ENCODE measurements at regions not wholly inside any gene's neighbourhood (a gene's known extent, or its start where the extent isn't known, plus 50 kb on each side); places are given as distances from the start of the nearest gene placed in this dataset.

DNA sequence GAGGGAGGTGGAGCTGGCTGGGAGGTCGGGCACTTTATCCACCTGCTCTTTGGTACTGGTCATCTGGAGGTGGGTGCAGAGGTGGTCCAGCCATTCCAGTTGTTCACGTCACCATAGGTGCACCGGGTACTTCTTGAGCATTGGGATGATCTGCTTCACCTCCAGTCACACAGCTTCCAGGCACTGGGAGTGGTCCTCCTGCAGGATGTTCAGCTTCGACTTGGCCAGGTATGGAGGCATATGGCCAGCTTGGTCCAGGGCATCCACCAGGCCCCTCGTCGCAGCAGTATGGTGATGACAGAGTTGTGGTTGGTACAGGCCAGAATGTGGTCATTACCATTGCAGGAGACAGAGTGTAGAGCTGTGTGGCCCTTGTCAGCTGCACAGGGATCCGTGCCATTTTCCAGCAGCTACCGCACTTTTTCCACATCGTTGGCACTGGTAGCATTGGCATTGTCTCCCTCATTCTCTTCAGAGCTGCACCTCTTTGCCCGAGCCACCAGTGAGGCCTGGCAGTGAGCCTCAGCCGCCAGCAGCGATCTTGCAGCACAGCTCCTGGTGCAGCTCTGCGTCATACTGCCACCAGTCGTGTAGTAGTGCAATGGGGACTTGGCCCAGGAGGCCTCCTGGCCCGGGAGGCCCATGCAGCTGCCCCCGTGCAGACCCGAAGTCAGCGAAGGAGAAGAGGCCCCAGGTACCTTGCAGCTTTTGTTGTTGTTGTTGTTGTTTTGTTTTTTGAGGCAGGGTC, 150.9 kb downstream of the ZNF22 start:
- Histone ChIP-seq H3K4ac (ENCODE audit: low read depth, low read length) (no peak overlapping the region), H3K79me1 (ENCODE audit: low read depth in 1 of 2, low read length in 2 of 2) (no peaks in the 10 kb centered on the region), H2AK9ac (replicated peaks; ENCODE audit: low read depth, low read length, poor library complexity) (no peak overlapping the region), H4K91ac (ENCODE audit: insufficient read depth, low read depth, low read length) (no peak overlapping the region), H3K9me3 (ENCODE audit: control insufficient read depth, insufficient read depth, low read length) (no peaks in the 10 kb centered on the region), H3K56ac (ENCODE audit: extremely low read depth, insufficient read depth, low read length) (no peak overlapping the region), H3K4me2 (ENCODE audit: low read depth, low read length) (no peak overlapping the region), H2AFZ (replicated peaks; ENCODE audit: low read length, poor library complexity) (peak overlapping the region; percentile 11), H3K27ac (ENCODE audit: insufficient read depth, low read length) (no peak overlapping the region), H3K27me3 (ENCODE audit: control insufficient read depth, insufficient read depth, low read length) (no peaks in the 10 kb centered on the region), H3K4me1 (ENCODE audit: control insufficient read depth, insufficient read depth, low read length) (no peaks in the 10 kb centered on the region), H2BK5ac (ENCODE audit: low read depth, low read length, poor library complexity, severe bottlenecking) (no peak overlapping the region), H3K18ac (ENCODE audit: low read depth, low read length) (no peak overlapping the region; the same call in 1 of the 2 replicates), H3K23ac (ENCODE audit: low read depth, low read length) (no peak overlapping the region), H3K14ac (replicated peaks; ENCODE audit: low read depth, low read length) (no peak overlapping the region), H3K36me3 (ENCODE audit: control insufficient read depth, insufficient read depth, low read length) (no peaks in the 10 kb centered on the region), H3K9ac (ENCODE audit: low read depth, low read length) (no peak overlapping the region), H3K9me1 (ENCODE audit: insufficient read depth, low read length) (no peaks in the 10 kb centered on the region), H2AK5ac (ENCODE audit: low read depth, low read length) (no peak overlapping the region), H2BK20ac (ENCODE audit: low read depth, low read length) (no peak overlapping the region), H4K5ac (ENCODE audit: low read depth, low read length) (no peak overlapping the region; the same call in 1 of the 2 replicates), H2BK15ac (ENCODE audit: low read depth, low read length) (no peak overlapping the region), H4K8ac (ENCODE audit: low read depth in 2 of 2, low read length in 2 of 2) (no peak overlapping the region), H3K4me3 (ENCODE audit: insufficient read depth, low read depth, low read length) (no peak overlapping the region), H4K20me1 (ENCODE audit: insufficient read depth, low read length) (no peaks in the 10 kb centered on the region), H2BK120ac (ENCODE audit: low read depth, low read length) (no peak overlapping the region)
- dilution Hi-C loops (cut with HindIII; ENCODE audit: low sequenced_read_pairs, unreplicated experiment) (no loop called here), intact Hi-C loops (cut with micrococcal nuclease) (no loop called here), in situ Hi-C loops (cut with MboI; ENCODE audit: low sequenced_read_pairs) (no loop called here)
- ChIA-PET POLR2A (ENCODE audit: unreplicated experiment) (no interaction called here), CTCF (no interaction called here)
- no peak for TF ChIP-seq MXI1 (IDR thresholded peaks at IDR 0.05; ENCODE audit: borderline replicate concordance, low read depth, low read length)
- no TSS peak for BruUV-seq (replicated peaks)
- DNase-seq = no peak
- WGBS, 2 experiments (ENCODE audit: extremely low coverage in 2 of 2, insufficient read length in 1 of 2) = 91% methylated on average over 5 of the region's 18 CpGs; no CpG with 5 or more reads in 1 of the 2 experiments
- ATAC-seq (ENCODE audit: low read depth) = no peak
